NCI-H510A treated with DMSO at 0.1 percent for 48 hours (cell line): ENCODE measurements at regions not wholly inside any gene's neighbourhood (a gene's known extent, or its start where the extent isn't known, plus 50 kb on each side); places are given as distances from the start of the nearest gene placed in this dataset.
A peak's percentile ranks its signal among the peaks of the same experiment; 100 is the strongest.
"Not testable (repeated sequence)": the region's sequence is repeated elsewhere in the genome, so short reads cannot be mapped to it uniquely, and the experiment has no call there.

Source experiments
- DNase-seq: peaks from one replicate; lab custom pipeline; 2025; lab: John Stamatoyannopoulos, UW

GRCh38 chr1:60850084-60850483 is 232.3 kb upstream of the NFIA start:
- DNase-seq, result no peak

- no peak for DNase-seq
Measured at GRCh38 chr1:60849401-60849800, 233.0 kb upstream of the NFIA start.

- peak; percentile 30 for DNase-seq
Measured at GRCh38 chr1:60848583-60849188, 233.7 kb upstream of the NFIA start.

- no peak for DNase-seq
Measured at GRCh38 chr1:60847855-60848582, 234.3 kb upstream of the NFIA start.

GRCh38 chr1:60847391-60847790 is 235.0 kb upstream of the NFIA start:
- no peak for DNase-seq

- not testable (repeated sequence) for DNase-seq
Measured at GRCh38 chr1:60845659-60846058, 236.7 kb upstream of the NFIA start.

GRCh38 chr1:60842304-60842703 is 240.1 kb upstream of the NFIA start:
- DNase-seq, result no peak

- no peak for DNase-seq
Measured at GRCh38 chr1:60841116-60842046, 241.0 kb upstream of the NFIA start.

GRCh38 chr1:60840476-60840875 is 241.9 kb upstream of the NFIA start:
- not testable (repeated sequence) for DNase-seq

- DNase-seq, result peak; percentile 79
Measured at GRCh38 chr1:60835649-60836048, 246.7 kb upstream of the NFIA start.

- DNase-seq, result no peak
Measured at GRCh38 chr1:60833173-60833572, 249.2 kb upstream of the NFIA start.

GRCh38 chr1:60832367-60832766 is 250.0 kb upstream of the NFIA start:
- no peak for DNase-seq

- DNase-seq, result no peak
Measured at GRCh38 chr1:60831780-60832179, 250.6 kb upstream of the NFIA start.

- no peak for DNase-seq
Measured at GRCh38 chr1:60828944-60829343, 253.4 kb upstream of the NFIA start.

GRCh38 chr1:60826320-60827094 is 255.9 kb upstream of the NFIA start:
- no peak for DNase-seq

- no peak for DNase-seq
Measured at GRCh38 chr1:60825593-60825992, 256.8 kb upstream of the NFIA start.

GRCh38 chr1:60823151-60823550 is 259.2 kb upstream of the NFIA start:
- no peak for DNase-seq

- DNase-seq, result no peak
Measured at GRCh38 chr1:60822252-60822651, 260.1 kb upstream of the NFIA start.

GRCh38 chr1:60821156-60821555 is 261.2 kb upstream of the NFIA start:
- no peak for DNase-seq

GRCh38 chr1:60818969-60819701 is 263.2 kb upstream of the NFIA start:
- DNase-seq, result no peak

- DNase-seq, result no peak
Measured at GRCh38 chr1:60813071-60813470, 269.3 kb upstream of the NFIA start.
